ENCODE measurements at regions not wholly inside any gene's neighbourhood (a gene's known extent, or its start where the extent isn't known, plus 50 kb on each side); places are given as distances from the start of the nearest gene placed in this dataset.

GRCh38 chr1:21344750-21345443 lies 54.6 kb upstream of the ECE1 start:
- POLR2A ChIA-PET: interaction anchor here (0.6 to 4.3 kb wide), 18 partner anchors 9 to 684 kb away, joined by 3 to 157 read pairs (median 4); partner anchors contain the start of genes DDOST and ECE1
- ATAC-seq (ENCODE audit: low read depth) (peak; percentile 22), DNase-seq (peak; percentile 36)
- intact Hi-C loops (cut with micrococcal nuclease): loop anchor here (1.0 to 5.0 kb wide), 5 partner anchors 20 to 838 kb away; partner anchors contain the start of genes HP1BP3 and MUL1
- H3K27me3 Mint-ChIP-seq: no peaks in the 10 kb centered on the region
- peak overlapping the region; percentile 92 for H3K4me3 Mint-ChIP-seq
- peaks cover 33% of the 10 kb centered on the region for H3K36me3 Mint-ChIP-seq (ENCODE audit: low read depth)
- TF ChIP-seq, protein P1, sequence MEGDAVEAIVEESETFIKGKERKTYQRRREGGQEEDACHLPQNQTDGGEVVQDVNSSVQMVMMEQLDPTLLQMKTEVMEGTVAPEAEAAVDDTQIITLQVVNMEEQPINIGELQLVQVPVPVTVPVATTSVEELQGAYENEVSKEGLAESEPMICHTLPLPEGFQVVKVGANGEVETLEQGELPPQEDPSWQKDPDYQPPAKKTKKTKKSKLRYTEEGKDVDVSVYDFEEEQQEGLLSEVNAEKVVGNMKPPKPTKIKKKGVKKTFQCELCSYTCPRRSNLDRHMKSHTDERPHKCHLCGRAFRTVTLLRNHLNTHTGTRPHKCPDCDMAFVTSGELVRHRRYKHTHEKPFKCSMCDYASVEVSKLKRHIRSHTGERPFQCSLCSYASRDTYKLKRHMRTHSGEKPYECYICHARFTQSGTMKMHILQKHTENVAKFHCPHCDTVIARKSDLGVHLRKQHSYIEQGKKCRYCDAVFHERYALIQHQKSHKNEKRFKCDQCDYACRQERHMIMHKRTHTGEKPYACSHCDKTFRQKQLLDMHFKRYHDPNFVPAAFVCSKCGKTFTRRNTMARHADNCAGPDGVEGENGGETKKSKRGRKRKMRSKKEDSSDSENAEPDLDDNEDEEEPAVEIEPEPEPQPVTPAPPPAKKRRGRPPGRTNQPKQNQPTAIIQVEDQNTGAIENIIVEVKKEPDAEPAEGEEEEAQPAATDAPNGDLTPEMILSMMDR (IDR thresholded peaks at IDR 0.05): no peak
- no peaks in the 10 kb centered on the region for H3K9me3 Mint-ChIP-seq
- CTCF ChIA-PET: interaction anchor here (0.6 to 3.2 kb wide), 9 partner anchors 11 to 90 kb away, joined by 3 to 14 read pairs (median 5); no protein-coding TSS in a partner anchor
- H3K4me1 Mint-ChIP-seq: peaks cover 43% of the 10 kb centered on the region
- H3K27ac Mint-ChIP-seq: peak overlapping the region; percentile 77

GRCh38 chr1:21344098-21344749 lies 54.0 kb upstream of the ECE1 start:
- intact Hi-C loops (cut with micrococcal nuclease): loop anchor here (2.0 kb wide), 2 partner anchors 21 to 557 kb away; partner anchors contain the start of gene HP1BP3
- H3K36me3 Mint-ChIP-seq (ENCODE audit: low read depth): peaks cover 40% of the 10 kb centered on the region
- H3K27ac Mint-ChIP-seq: peak overlapping the region; percentile 85
- peaks cover 48% of the 10 kb centered on the region for H3K4me1 Mint-ChIP-seq
- H3K9me3 Mint-ChIP-seq: no peaks in the 10 kb centered on the region
- no peak for DNase-seq
- no peaks in the 10 kb centered on the region for H3K27me3 Mint-ChIP-seq
- H3K4me3 Mint-ChIP-seq: peak overlapping the region; percentile 92
- CTCF ChIA-PET: interaction anchor here (1.1 to 3.2 kb wide), 6 partner anchors 19 to 89 kb away, joined by 3 to 14 read pairs (median 8); no protein-coding TSS in a partner anchor
- TF ChIP-seq, protein P1 (IDR thresholded peaks at IDR 0.05): no peak
- no peak for ATAC-seq (ENCODE audit: low read depth)
- POLR2A ChIA-PET: interaction anchor here (0.6 to 4.3 kb wide), 15 partner anchors 9 to 89 kb away, joined by 3 to 157 read pairs (median 5); partner anchors contain the start of gene ECE1

- intact Hi-C loops (cut with micrococcal nuclease): loop anchor here (1.0 kb wide), 1 partner anchor 9 kb away; no protein-coding TSS in a partner anchor
- TF ChIP-seq, protein P1 (IDR thresholded peaks at IDR 0.05): no peak
- H3K9me3 Mint-ChIP-seq: no peaks in the 10 kb centered on the region
- peak overlapping the region; percentile 85 for H3K27ac Mint-ChIP-seq
- POLR2A ChIA-PET: interaction anchor here (0.6 to 4.3 kb wide), 6 partner anchors 8 to 88 kb away, joined by 3 to 157 read pairs (median 22); partner anchors contain the start of gene ECE1
- H3K36me3 Mint-ChIP-seq (ENCODE audit: low read depth): peaks cover 50% of the 10 kb centered on the region
- ATAC-seq (ENCODE audit: low read depth) (peak; percentile 32), DNase-seq (no peak)
- peak overlapping the region; percentile 92 for H3K4me3 Mint-ChIP-seq
- CTCF ChIA-PET: interaction anchor here (0.9 to 3.2 kb wide), 4 partner anchors 9 to 88 kb away, joined by 3 to 14 read pairs (median 5); no protein-coding TSS in a partner anchor
- H3K4me1 Mint-ChIP-seq: peaks cover 57% of the 10 kb centered on the region
- no peaks in the 10 kb centered on the region for H3K27me3 Mint-ChIP-seq
These were observed 52.9 kb upstream of the ECE1 start for GRCh38 chr1:21342961-21343838.

DNA sequence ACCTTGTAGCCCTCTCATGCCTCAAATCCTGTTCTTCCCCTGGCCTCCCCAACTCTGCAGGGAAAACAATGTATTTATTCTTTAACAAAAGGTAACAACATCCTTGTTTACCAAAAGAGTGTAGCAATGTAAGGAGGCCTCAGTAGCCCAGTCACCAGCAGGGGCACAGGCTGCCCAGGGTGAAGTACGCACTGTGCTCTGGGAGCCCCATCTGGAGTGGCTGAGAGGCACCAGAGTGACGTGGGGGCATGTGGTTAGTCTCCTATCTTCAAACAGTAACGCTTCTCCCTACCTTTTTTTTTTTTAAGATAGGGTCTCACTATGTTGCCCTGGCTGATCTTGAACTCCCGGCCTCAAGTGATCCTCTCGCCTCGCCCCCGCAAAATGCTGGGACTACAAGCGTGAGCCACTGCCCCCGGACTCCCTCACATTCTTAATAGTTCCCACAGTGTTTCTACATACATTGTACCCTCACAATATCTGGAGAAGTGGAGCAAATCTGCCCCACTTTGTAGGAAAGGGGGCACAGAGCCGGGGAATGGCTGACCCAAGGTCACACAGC lies 51.3 kb upstream of the ECE1 start:
- CTCF ChIA-PET: interaction anchor here (1.1 to 1.2 kb wide), 2 partner anchors 27 to 71 kb away, joined by 3 to 7 read pairs; no protein-coding TSS in a partner anchor
- H3K9me3 Mint-ChIP-seq: no peaks in the 10 kb centered on the region
- H3K4me3 Mint-ChIP-seq: no peak overlapping the region
- H3K27me3 Mint-ChIP-seq: no peaks in the 10 kb centered on the region
- TF ChIP-seq, protein P1 (IDR thresholded peaks at IDR 0.05): no peak
- H3K36me3 Mint-ChIP-seq (ENCODE audit: low read depth): peaks cover 56% of the 10 kb centered on the region
- peaks cover 73% of the 10 kb centered on the region for H3K4me1 Mint-ChIP-seq
- intact Hi-C loops (cut with micrococcal nuclease): no loop called here
- ATAC-seq (ENCODE audit: low read depth): no peak
- POLR2A ChIA-PET: interaction anchor here (4.2 to 4.3 kb wide), 2 partner anchors 6 to 49 kb away, joined by 37 to 157 read pairs; partner anchors contain the start of gene ECE1
- no peak overlapping the region for H3K27ac Mint-ChIP-seq
- no peak for DNase-seq
